ENCODE measurements at regions not wholly inside any gene's neighbourhood (a gene's known extent, or its start where the extent isn't known, plus 50 kb on each side); places are given as distances from the start of the nearest gene placed in this dataset.
"Not testable (repeated sequence)": the region's sequence is repeated elsewhere in the genome, so short reads cannot be mapped to it uniquely, and the experiment has no call there.

DNA sequence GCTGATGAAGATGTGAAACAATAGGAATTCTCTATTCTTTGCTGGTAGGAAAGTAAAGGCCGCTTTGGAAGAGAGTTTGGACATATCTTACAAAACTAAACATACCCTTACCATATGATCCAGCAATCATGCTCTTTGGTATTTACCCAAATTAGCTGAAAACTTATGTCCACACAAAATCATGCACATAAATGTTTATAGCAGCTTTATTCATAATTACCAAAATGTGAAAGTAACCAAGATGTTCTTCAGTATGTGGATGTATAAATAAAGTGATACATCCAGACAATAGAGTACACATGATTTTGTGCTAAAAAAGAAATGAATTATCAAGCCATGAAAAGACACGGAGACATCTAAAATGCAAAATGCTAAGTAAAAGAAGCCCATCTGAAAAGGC is 98.7 kb upstream of the SLC35F3 start:
- Mint-ChIP-seq H3K27ac (no peak overlapping the region), H3K27me3 (ENCODE audit: low read depth) (peaks cover 9% of the 10 kb centered on the region), H3K4me3 (no peak overlapping the region), H3K36me3 (ENCODE audit: low read depth) (no peaks in the 10 kb centered on the region), H3K9me3 (peaks cover 8% of the 10 kb centered on the region), H3K4me1 (no peaks in the 10 kb centered on the region)
- TF ChIP-seq, protein P1, sequence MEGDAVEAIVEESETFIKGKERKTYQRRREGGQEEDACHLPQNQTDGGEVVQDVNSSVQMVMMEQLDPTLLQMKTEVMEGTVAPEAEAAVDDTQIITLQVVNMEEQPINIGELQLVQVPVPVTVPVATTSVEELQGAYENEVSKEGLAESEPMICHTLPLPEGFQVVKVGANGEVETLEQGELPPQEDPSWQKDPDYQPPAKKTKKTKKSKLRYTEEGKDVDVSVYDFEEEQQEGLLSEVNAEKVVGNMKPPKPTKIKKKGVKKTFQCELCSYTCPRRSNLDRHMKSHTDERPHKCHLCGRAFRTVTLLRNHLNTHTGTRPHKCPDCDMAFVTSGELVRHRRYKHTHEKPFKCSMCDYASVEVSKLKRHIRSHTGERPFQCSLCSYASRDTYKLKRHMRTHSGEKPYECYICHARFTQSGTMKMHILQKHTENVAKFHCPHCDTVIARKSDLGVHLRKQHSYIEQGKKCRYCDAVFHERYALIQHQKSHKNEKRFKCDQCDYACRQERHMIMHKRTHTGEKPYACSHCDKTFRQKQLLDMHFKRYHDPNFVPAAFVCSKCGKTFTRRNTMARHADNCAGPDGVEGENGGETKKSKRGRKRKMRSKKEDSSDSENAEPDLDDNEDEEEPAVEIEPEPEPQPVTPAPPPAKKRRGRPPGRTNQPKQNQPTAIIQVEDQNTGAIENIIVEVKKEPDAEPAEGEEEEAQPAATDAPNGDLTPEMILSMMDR (IDR thresholded peaks at IDR 0.05; ENCODE audit: unreplicated experiment in 3 of 3) = no peak

DNA sequence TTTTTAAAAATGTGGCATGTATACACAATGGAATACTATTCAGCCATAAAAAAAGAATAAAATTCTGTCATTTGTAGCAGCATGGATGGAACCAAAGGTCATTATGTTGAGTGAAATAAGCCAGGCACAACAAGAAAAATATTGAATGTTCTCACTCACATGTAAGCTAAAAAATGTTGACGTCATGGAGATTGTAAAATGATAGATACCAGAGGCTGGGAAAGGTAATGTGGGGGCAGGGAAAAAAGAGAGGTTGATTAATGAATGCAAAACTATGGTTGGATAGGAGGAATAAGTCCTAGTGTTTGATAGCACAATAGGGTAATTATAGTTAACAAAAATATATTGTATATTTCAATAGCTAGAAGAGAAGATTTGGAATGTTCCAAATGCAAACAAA is 89.1 kb upstream of the SLC35F3 start:
- no peaks in the 10 kb centered on the region for H3K9me3 Mint-ChIP-seq
- H3K36me3 Mint-ChIP-seq (ENCODE audit: low read depth) = no peaks in the 10 kb centered on the region
- H3K4me1 Mint-ChIP-seq = peaks cover 4% of the 10 kb centered on the region
- TF ChIP-seq, protein P1 (IDR thresholded peaks at IDR 0.05; ENCODE audit: unreplicated experiment in 3 of 3) = no peak
- no peak overlapping the region for H3K4me3 Mint-ChIP-seq
- no peak overlapping the region for H3K27ac Mint-ChIP-seq
- peaks cover 27% of the 10 kb centered on the region for H3K27me3 Mint-ChIP-seq (ENCODE audit: low read depth)

DNA sequence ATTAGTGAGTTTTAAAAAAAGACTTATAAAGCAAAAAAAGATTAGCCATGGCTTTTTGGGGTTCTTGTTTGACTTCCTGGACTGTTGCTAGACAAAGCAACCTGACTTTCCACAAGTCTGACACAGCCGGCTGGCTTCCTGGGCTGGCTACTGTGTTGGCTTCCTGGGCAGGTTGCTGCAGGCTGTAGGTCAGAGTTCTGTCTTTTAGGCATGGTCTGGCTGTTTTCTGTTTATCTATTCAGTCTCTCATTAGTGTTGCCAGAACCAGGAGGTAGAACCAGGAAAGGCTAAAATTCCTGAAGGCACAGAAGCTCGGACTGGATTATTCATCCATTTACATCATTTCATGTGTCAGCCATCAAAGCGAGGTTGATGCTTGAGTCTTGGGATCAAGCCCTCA is 88.6 kb upstream of the SLC35F3 start:
- no peaks in the 10 kb centered on the region for H3K9me3 Mint-ChIP-seq
- H3K27me3 Mint-ChIP-seq (ENCODE audit: low read depth) = peaks cover 27% of the 10 kb centered on the region
- TF ChIP-seq, protein P1 (IDR thresholded peaks at IDR 0.05; ENCODE audit: unreplicated experiment in 3 of 3) = no peak
- no peak overlapping the region for H3K4me3 Mint-ChIP-seq
- H3K36me3 Mint-ChIP-seq (ENCODE audit: low read depth) = no peaks in the 10 kb centered on the region
- H3K27ac Mint-ChIP-seq = no peak overlapping the region
- peaks cover 4% of the 10 kb centered on the region for H3K4me1 Mint-ChIP-seq

DNA sequence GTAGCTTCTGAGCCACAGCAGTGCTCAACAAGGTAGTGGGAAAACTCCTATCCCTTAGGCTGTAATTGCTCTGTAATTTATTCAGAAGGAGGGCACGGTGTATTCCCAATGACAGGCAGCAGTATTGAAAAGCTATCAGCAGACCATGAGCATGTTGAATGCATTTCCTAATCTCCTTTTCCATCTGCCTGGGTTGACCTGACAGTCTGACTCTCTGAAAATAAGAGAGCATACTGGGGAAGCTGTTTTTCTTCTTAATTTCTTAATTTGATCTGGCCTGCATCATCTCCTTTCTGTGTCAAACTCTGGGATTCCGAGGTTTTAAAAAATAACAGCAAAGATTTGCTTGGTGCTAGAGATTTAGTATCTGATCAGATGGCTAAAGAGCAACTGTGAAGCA is 88.1 kb upstream of the SLC35F3 start:
- TF ChIP-seq, protein P1 (IDR thresholded peaks at IDR 0.05; ENCODE audit: unreplicated experiment in 3 of 3) = no peak
- no peaks in the 10 kb centered on the region for H3K9me3 Mint-ChIP-seq
- peaks cover 4% of the 10 kb centered on the region for H3K4me1 Mint-ChIP-seq
- no peak overlapping the region for H3K4me3 Mint-ChIP-seq
- no peaks in the 10 kb centered on the region for H3K36me3 Mint-ChIP-seq (ENCODE audit: low read depth)
- H3K27ac Mint-ChIP-seq = no peak overlapping the region
- H3K27me3 Mint-ChIP-seq (ENCODE audit: low read depth) = peaks cover 27% of the 10 kb centered on the region

DNA sequence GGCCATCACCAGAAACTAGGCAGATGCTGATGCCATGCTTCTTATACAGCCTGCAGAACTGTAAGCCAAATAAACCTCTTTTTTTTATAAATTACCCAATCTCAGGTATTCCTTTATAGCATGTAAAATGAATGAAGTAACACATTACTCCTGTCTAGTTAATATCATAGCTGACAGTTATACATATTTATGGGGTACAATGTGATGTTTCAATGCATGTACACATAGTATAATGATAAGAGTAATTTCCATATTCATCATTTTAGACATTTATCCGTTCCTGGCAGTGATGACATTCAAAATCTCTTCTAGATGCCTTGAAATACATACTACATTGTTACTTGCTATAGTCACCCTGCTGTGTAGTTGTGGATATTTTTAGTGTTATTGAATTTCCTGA is 85.4 kb upstream of the SLC35F3 start:
- peaks cover 4% of the 10 kb centered on the region for H3K4me1 Mint-ChIP-seq
- peaks cover 11% of the 10 kb centered on the region for H3K27me3 Mint-ChIP-seq (ENCODE audit: low read depth)
- peaks cover 10% of the 10 kb centered on the region for H3K9me3 Mint-ChIP-seq
- no peaks in the 10 kb centered on the region for H3K36me3 Mint-ChIP-seq (ENCODE audit: low read depth)
- H3K27ac Mint-ChIP-seq = no peak overlapping the region
- H3K4me3 Mint-ChIP-seq = no peak overlapping the region
- TF ChIP-seq, protein P1 (IDR thresholded peaks at IDR 0.05; ENCODE audit: unreplicated experiment in 3 of 3) = no peak

DNA sequence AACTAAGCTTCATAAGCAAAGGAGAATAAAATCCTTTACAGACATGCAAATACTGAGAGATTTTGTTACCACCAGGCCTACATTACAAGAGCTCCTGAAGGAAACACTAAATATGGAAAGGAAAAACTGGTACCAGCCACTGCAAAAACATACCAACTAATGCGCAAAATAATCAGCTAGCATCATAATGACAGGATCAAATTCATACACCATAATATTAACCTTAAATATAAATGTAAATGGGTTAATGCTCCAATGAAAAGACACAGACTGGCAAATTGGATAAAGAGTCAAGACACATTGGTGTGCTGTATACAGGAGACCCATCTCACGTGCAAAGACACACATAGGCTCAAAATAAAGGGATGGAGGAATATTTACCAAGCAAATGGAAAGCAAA is 80.3 kb upstream of the SLC35F3 start:
- H3K27ac Mint-ChIP-seq; H3K4me1 Mint-ChIP-seq; H3K36me3 Mint-ChIP-seq (ENCODE audit: low read depth); H3K4me3 Mint-ChIP-seq; H3K27me3 Mint-ChIP-seq (ENCODE audit: low read depth): not testable (repeated sequence)
- H3K9me3 Mint-ChIP-seq = peaks cover 37% of the 10 kb centered on the region

DNA sequence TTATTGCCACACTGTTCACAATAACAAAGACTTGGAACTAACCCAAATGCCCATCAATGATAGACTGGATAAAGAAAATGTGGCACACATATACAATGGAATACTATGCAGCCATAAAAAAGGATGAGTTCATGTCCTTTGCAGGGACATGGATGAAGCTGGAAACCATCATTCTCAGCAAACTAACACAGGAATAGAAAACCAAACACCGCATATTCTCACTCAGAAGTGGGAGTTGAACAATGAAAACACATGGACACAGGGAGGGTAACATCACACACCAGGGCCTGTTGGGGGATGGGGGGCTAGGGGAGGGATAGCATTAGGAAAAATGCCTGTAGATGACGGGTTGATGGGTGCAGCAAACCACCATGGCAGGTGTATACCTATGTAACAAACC is 76.5 kb upstream of the SLC35F3 start:
- not testable (repeated sequence) for H3K36me3 Mint-ChIP-seq (ENCODE audit: low read depth)

More for the DNA sequence above, 76.5 kb upstream of the SLC35F3 start:
- H3K4me1 Mint-ChIP-seq; H3K27ac Mint-ChIP-seq; H3K27me3 Mint-ChIP-seq (ENCODE audit: low read depth); H3K4me3 Mint-ChIP-seq: not testable (repeated sequence)
- H3K9me3 Mint-ChIP-seq = peaks cover 48% of the 10 kb centered on the region
